NCI-H748 (cell line): ENCODE measurements at regions not wholly inside any gene's neighbourhood (a gene's known extent, or its start where the extent isn't known, plus 50 kb on each side); places are given as distances from the start of the nearest gene placed in this dataset.

Experiments
- DNase-seq: peaks from one replicate; lab custom pipeline; 2025; ENCODE audit not compliant: unreplicated experiment; lab: John Stamatoyannopoulos, UW

DNA sequence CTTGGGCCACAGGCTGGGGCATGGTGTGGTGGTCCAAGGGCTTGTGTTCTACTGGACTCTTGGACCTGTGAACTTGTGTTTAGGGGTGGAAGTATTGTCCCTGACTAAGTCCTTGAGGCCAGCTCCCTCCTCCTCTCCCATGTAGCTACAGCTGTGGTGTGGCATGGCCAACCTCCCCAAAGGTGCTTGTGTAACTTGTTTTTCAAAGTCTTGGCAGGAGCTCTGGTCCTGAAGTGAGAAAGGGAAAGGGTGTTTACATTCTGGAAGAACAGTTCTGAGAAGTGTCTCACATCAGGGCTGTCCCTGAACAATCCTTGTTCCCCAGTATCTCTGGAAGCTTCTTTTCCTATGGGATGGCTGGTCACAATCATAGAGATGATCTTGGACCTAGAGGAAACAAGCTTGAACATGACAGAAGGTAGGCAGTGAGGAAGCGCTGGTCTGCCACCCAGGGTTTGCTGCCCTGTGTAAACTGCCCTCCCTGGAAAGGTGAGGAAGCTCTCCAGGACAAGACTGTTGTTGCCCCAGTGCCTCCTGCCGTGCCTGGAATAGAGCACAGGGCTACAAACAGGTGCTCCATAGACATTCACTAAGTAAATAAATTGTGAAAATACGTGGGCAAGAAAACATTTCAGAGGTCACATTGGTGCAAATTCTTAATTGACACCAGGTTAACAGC is 64.6 kb upstream of the KLF9 start:
- DNase-seq: no peak

DNA sequence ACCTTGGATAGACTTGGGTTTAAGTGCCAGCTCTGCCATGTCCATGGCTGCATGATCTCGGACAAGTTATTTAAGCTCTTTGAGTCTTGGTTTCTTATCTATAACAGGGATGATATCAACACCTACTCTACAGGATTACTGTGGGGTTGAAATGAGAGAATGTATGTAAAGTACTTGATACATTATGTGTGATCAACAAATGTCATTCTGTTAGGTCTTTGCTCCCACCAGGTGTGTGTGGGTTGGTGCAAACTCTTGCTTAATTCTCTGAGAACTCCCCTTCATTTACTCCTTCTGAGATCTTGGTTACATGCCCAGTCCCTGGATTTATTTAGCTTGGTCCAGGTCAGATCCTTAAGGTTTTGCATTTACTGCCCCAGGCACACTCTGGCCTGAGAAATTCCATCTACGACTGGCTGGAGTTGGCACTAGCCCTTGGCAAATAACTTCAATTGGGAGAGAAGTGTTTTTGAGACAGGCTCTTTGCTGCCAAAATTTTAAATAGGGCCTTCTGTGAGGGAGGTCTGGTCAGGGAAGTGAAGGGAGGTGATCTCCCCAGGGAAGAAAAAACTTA is 63.5 kb upstream of the KLF9 start:
- DNase-seq: no peak

DNA sequence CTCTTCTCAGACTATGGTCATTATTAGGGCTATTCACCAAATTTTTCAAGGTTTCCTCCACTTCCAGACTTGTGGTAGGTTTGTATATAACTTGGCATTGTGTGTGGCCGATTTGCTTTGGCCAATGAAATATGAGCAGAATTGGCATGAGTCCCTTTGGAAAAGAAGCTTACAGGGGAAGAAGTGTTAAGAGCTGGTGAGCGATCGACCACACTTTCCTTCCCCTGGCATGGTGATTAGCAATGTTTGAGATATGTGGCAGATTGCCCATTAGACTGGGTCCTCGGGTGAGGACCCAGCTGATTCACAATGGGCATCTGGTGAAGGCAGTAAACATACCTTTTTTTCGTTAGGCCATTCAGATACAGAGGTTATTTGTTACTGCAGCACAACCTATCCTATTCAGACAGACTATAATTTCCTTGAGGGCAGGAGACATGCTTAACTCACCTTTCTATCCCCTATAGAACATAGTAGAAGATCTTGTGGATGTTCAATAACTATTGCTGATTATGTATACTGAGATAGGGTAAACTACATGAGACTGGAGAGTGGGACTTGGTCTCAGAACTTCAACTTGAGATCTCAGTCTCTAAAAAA is 62.8 kb upstream of the KLF9 start:
- no peak for DNase-seq

DNA sequence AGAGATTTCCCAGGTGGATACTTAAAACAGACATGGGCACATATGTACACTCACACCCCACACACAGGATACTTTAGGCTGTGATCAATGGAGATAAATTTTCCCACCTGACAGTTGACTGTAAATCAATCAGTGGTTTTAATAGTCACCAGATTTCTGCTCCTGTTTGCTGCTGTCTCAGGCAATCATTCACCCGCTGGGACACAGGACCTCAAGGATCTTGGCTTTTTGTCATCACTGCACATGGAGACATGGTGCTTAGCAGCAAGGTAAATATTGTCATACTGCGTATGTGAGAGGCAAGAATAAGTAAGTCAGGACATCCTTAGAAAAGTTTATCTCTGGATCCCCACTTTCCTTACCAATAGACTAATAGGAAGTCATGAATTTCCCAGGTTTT is 60.8 kb upstream of the KLF9 start:
- DNase-seq: no peak

DNA sequence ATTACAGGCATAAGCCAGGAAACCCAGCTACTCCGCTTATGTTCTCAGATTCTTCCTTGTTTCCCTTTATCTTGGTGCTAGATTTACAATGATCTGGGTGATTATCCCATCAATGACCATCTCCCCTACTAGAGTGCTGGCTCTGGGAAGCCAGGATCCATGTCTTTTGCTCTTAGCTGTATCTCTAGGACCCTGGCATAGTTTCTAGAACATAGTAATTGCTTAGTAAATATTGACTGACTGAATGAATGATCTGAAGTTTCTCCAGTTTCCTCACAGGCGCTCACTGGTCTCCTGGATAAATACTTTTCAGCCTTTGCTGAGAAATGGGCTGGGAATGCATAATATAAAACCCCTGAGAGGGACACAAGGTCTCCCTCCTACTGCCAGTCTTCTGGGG is 60.0 kb upstream of the KLF9 start:
- peak; percentile 28 for DNase-seq

DNA sequence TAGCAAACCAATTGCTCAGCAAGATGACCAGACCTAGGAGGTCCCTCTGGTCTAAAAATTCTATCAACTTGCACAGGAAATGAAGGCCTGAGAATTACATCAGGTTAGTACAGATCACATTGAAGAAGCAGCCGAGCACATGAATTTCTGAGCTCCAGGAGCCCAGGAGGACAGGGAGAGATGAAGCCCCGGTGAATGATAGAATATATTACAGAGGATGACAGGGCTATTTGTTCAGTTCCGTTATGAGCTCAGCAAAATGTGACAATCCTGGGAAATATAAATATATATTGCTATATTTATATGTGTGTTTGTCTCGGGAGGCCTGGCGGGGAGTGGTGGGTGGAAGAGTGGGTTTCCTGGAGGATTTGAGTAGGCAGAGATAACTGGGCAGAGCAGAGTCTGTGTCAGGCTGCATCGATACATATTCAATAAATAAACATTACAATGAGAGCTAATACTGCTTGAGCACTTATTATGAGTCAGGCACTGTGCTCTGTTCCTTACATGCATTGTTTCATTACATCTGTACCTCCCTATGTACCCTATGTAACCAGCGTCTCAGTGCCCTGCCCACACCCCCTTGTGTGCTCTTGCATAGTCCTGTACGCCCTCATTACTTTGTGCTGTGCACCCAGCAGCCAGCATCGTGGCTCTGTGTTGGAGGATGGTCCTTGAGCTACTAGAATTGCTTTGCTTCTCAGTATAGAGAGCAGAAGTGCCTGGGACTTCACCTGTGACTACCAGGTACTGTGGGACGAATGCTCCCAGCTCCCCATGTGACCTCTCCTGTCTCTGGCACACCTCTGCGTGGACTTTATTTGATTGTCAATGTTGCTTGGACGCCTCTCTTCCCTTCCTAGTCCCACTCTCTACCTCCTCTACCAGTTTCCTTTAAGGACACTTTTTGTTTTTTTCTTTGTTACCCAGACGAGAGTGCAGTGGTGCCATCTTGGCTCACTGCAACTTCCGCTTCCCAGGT is 58.1 kb upstream of the KLF9 start:
- DNase-seq: no peak

DNA sequence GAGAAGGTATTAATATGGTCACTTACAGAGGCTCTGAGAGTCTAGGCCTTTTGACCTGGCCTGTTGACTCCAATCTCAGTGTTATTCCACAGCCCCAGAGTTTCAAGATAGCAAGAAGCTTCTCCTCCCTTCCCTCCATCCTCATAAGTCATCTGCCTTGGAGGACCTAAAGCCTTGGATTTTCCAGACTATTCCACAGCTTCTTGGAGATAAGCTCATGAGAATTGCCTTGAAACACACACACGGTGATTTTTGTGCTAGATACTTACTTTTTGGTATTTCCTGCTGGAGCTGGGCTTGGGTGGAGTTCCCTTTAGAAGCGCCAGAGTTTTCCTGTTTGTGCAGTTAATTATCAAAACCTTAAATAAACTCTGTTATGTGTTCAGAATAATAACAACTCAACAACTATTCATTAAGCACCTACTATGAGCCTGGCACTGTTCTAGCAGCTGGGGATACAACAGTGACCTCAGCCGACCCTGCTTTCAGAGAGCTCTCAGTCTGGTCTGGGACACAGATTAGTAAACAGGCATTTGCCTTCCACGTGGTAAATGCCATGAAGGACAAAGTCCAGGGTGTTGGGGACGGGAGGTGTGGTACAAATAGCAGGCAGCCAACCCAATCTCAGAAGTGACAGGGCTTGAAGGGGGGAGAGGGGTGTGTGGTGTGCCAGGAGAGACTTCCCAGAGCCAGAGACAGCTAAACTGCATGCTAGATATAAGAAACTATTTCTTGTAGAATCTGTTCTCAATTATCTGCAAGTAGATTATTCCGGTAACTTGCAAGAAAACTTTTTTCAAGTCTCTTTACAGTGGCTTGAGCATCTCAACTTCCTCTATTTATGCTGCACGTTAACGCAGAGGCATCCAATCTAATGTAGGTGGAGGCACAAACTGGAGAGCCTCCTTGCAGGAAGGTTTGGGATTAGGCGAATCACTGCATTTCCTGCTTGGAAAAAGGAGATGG is 55.9 kb upstream of the KLF9 start:
- DNase-seq: no peak

DNA sequence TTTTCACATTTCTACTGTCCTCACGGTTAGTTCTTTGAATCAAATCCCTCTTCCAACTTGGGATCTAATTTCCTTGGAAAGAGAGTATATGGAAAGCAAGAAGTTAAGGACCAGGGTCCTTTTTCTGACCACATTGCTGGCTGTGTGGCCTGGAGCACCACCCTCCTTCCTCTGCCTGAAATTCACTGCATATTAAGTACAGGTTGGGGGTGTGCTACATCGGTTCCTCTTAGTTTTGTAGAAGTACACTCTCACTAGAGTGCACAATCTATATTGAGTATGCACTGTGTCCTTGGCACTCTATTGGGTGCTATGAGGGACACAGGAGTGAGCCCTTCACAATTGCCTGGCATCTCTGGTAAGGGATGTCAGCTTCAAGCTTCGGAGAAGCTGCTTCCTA is 53.8 kb upstream of the KLF9 start:
- DNase-seq: no peak

DNA sequence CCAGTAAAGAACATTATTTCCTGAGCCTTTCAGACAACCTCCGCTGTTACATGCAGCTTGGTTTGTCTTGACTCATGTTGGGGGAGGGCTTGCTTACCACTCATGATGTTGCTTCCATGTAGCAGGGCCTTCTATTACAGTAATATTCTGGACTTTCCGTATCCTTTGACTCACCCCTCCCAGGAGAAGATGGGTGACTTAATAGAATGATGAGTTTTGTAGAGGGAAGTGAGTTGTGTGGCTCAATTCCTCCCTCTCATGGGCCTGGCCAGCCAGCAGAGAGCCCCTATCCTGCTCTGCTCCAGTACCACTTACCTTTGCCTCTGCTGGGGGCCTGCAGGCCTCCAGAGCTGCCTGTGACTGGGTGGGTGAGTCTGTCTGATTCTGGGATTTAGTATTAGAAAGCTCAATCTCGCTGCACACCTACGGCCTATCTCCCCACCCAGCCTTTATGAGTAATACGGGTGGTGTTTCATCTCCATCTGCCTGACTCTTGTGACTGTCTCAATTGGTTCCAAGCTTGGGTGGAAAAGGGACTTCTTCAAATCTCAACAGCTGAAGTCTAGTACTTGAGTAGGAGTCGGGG is 52.6 kb upstream of the KLF9 start:
- DNase-seq: no peak

DNA sequence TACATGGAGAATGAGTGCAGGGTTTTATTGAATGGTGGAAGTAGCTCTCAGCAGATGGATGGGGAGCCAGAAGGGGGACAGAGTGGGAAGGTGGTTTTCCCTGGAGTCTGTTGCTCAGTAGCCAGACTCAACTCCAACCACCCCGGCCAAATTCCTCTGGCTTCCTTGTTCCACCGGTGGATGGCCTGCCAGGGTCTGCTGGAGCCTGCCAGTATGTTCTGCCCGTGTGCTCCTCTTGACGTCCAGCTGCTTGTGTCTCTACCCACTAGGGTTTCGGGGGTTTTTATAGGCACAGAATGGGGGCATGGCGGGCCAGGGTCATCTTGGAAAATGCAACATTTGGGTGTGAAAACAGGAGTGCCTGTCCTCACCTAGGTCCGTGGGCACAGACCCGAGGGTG is 51.4 kb upstream of the KLF9 start:
- no peak for DNase-seq

DNA sequence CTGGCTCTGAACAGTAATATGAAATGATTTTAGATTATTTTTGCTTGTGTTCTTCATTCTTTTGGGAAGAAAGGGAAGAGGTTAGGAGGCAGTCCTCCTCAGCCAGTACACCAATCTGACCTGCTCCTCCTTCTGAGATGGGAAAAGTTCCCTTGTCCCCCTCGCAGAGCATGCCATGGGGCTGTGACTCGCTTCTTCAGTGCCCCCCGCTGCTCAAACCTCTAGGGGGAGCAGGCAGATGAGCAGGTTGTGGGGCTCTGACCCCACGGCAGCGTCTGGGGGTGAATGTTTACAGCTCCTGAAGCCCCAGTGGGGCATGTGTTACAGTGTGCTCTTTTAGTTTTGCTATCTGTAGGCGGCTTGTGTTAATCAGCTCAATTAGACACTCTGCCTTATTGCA is 50.9 kb upstream of the KLF9 start:
- DNase-seq: no peak
